GM12891 (cell line): ENCODE measurements at regions not wholly inside any gene's neighbourhood (a gene's known extent, or its start where the extent isn't known, plus 50 kb on each side); places are given as distances from the start of the nearest gene placed in this dataset.

Source experiments
- DNase-seq: peaks from one replicate; pipeline ENCODE4 v3.0.0; 2011; ENCODE audit warnings: low spot score; ENCODE audit not compliant: insufficient read length
- FAIRE-seq: peaks from 2 replicates; lab custom pipeline; 2011; peaks lifted over from hg19 to GRCh38; lab: Jason Lieb, UNC
- PAX5 ChIP-seq: IDR thresholded peaks from 2 replicates; pipeline ENCODE4 v1.6.1; 2011; ENCODE audit warnings: low read length, moderate library complexity, mild to moderate bottlenecking; ENCODE audit not compliant: insufficient read depth, severe bottlenecking
- POLR2A ChIP-seq: IDR thresholded peaks from 2 replicates; pipeline ENCODE4 v1.6.1; 2011; ENCODE audit warnings: low read depth, low read length, control low read depth
- POLR2AphosphoS5 ChIP-seq: IDR thresholded peaks from 2 replicates; pipeline ENCODE4 v1.6.1; 2011; ENCODE audit warnings: low read depth, low read length, control low read depth
- POU2F2 ChIP-seq: IDR thresholded peaks from 2 replicates; pipeline ENCODE4 v1.6.1; 2011; ENCODE audit warnings: low read depth, mild to moderate bottlenecking, control low read depth, low read length, moderate library complexity
- SPI1 ChIP-seq: IDR thresholded peaks from 2 replicates; pipeline ENCODE4 v1.6.1; 2011; ENCODE audit warnings: low read depth, low read length, control low read depth
- TAF1 ChIP-seq: IDR thresholded peaks from 2 replicates; pipeline ENCODE4 v1.6.1; 2011; ENCODE audit warnings: low read depth, low read length, control low read depth

GRCh38 chr14:100415226-100415625 lies 92.1 kb downstream of the SLC25A47 start:
- no peak for FAIRE-seq
- DNase-seq, result no peak
- no peak for TF ChIP-seq POLR2AphosphoS5
- no peak for TF ChIP-seq POLR2A
- no peak for TF ChIP-seq SPI1
- no peak for TF ChIP-seq TAF1
- TF ChIP-seq POU2F2, result no peak
- no peak for TF ChIP-seq PAX5

GRCh38 chr14:100416081-100416680 lies 93.0 kb downstream of the SLC25A47 start:
- no peak for DNase-seq
- TF ChIP-seq POLR2AphosphoS5 (no peak), TAF1 (no peak), SPI1 (no peak), POU2F2 (no peak)
- FAIRE-seq, result no peak

GRCh38 chr14:100416921-100417860 lies 94.1 kb downstream of the SLC25A47 start:
- DNase-seq (no peak), FAIRE-seq (no peak)
- TF ChIP-seq POLR2AphosphoS5 (no peak), SPI1 (no peak), POU2F2 (no peak), PAX5 (no peak)

- no peak for TF ChIP-seq TAF1
- TF ChIP-seq POU2F2, result no peak
- no peak for TF ChIP-seq POLR2AphosphoS5
- TF ChIP-seq SPI1, result no peak
- TF ChIP-seq POLR2A, result no peak
- TF ChIP-seq PAX5, result no peak
- FAIRE-seq, result no peak
- no peak for DNase-seq
Observed at GRCh38 chr14:100419856-100420255, 96.7 kb downstream of the SLC25A47 start.

- TF ChIP-seq POLR2AphosphoS5, result no peak
- TF ChIP-seq POLR2A, result no peak
- no peak for TF ChIP-seq TAF1
- TF ChIP-seq POU2F2, result no peak
- no peak for TF ChIP-seq SPI1
- TF ChIP-seq PAX5, result no peak
- FAIRE-seq, result no peak
- DNase-seq, result no peak
Observed at GRCh38 chr14:100421756-100422470, 98.8 kb downstream of the SLC25A47 start.

GRCh38 chr14:100422556-100423316 lies 99.6 kb downstream of the SLC25A47 start:
- DNase-seq (no peak), FAIRE-seq (no peak)
- TF ChIP-seq POLR2A, result no peak
- no peak for TF ChIP-seq POLR2AphosphoS5
- TF ChIP-seq SPI1, result no peak
- no peak for TF ChIP-seq TAF1
- TF ChIP-seq PAX5, result no peak
- no peak for TF ChIP-seq POU2F2

GRCh38 chr14:100423317-100424010 lies 100.3 kb downstream of the SLC25A47 start:
- no peak for TF ChIP-seq POU2F2
- no peak for TF ChIP-seq SPI1
- TF ChIP-seq TAF1, result no peak
- no peak for TF ChIP-seq POLR2AphosphoS5
- no peak for TF ChIP-seq POLR2A
- no peak for TF ChIP-seq PAX5
- DNase-seq, result no peak
- FAIRE-seq, result no peak
